ENCODE measurements at regions not wholly inside any gene's neighbourhood (a gene's known extent, or its start where the extent isn't known, plus 50 kb on each side); places are given as distances from the start of the nearest gene placed in this dataset.
A peak's percentile ranks its signal among the peaks of the same experiment; 100 is the strongest.

- no peak for DNase-seq (ENCODE audit: low read depth)
Measured at GRCh38 chr12:24759155-24759554, 189.7 kb downstream of the BCAT1 start.

- DNase-seq (ENCODE audit: low read depth) = no peak
Measured at GRCh38 chr12:24756479-24757024, 192.3 kb downstream of the BCAT1 start.

- DNase-seq (ENCODE audit: low read depth) = peak; percentile 64
Measured at GRCh38 chr12:24754690-24755638, 193.9 kb downstream of the BCAT1 start.

GRCh38 chr12:24752763-24753462 is 196.0 kb downstream of the BCAT1 start:
- no peak for DNase-seq (ENCODE audit: low read depth)

GRCh38 chr12:24751181-24751580 is 197.7 kb downstream of the BCAT1 start:
- DNase-seq (ENCODE audit: low read depth) = no peak

GRCh38 chr12:24750263-24750662 is 198.6 kb downstream of the BCAT1 start:
- no peak for DNase-seq (ENCODE audit: low read depth)

GRCh38 chr12:24749171-24749570 is 199.7 kb downstream of the BCAT1 start:
- no peak for DNase-seq (ENCODE audit: low read depth)

GRCh38 chr12:24748326-24748725 is 200.6 kb downstream of the BCAT1 start:
- no peak for DNase-seq (ENCODE audit: low read depth)

- no peak for DNase-seq (ENCODE audit: low read depth)
Measured at GRCh38 chr12:24746864-24747263, 202.0 kb downstream of the BCAT1 start.

- DNase-seq (ENCODE audit: low read depth) = no peak
Measured at GRCh38 chr12:24746006-24746671, 202.8 kb downstream of the BCAT1 start.

GRCh38 chr12:24743941-24744793 is 204.7 kb downstream of the BCAT1 start:
- no peak for DNase-seq (ENCODE audit: low read depth)

GRCh38 chr12:24742378-24742777 is 206.5 kb downstream of the BCAT1 start:
- DNase-seq (ENCODE audit: low read depth) = no peak

GRCh38 chr12:24741216-24741615 is 207.7 kb downstream of the BCAT1 start:
- no peak for DNase-seq (ENCODE audit: low read depth)

- DNase-seq (ENCODE audit: low read depth) = no peak
Measured at GRCh38 chr12:24739106-24739779, 209.7 kb downstream of the BCAT1 start.

GRCh38 chr12:24738441-24738840 is 210.5 kb downstream of the BCAT1 start:
- no peak for DNase-seq (ENCODE audit: low read depth)

- DNase-seq (ENCODE audit: low read depth) = no peak
Measured at GRCh38 chr12:24731596-24731995, 217.3 kb downstream of the BCAT1 start.

GRCh38 chr12:24730489-24730896 is 218.4 kb downstream of the BCAT1 start:
- DNase-seq (ENCODE audit: low read depth) = no peak

GRCh38 chr12:24728826-24729225 is 220.1 kb downstream of the BCAT1 start:
- DNase-seq (ENCODE audit: low read depth) = no peak

- DNase-seq (ENCODE audit: low read depth) = peak; percentile 23
Measured at GRCh38 chr12:24728366-24728765, 220.5 kb downstream of the BCAT1 start.

- no peak for DNase-seq (ENCODE audit: low read depth)
Measured at GRCh38 chr12:24725616-24726015, 223.3 kb downstream of the BCAT1 start.

GRCh38 chr12:24724814-24725213 is 224.1 kb downstream of the BCAT1 start:
- no peak for DNase-seq (ENCODE audit: low read depth)

Measured in stromal cell of bone marrow (primary cell).